Fibroblast of lung (primary cell): ENCODE measurements at regions not wholly inside any gene's neighbourhood (a gene's known extent, or its start where the extent isn't known, plus 50 kb on each side); places are given as distances from the start of the nearest gene placed in this dataset.

Experiments used
- DNase-seq, 2 donors: peaks; one replicate each; pipeline versions ENCODE4 v3.0.0 to v3.0.0-alpha.2; 2010; ENCODE audit warnings: low read depth in 2 of 2
- H2AFZ ChIP-seq: 2 replicates; pipeline ENCODE4 v1.5.1; 2012; ENCODE audit warnings: low read length, control low read depth, inconsistent platforms
- H3K27ac ChIP-seq: 2 replicates; pipeline ENCODE4 v1.5.1; 2011; ENCODE audit warnings: low read length, control low read depth; ENCODE audit not compliant: insufficient read depth
- H3K27me3 ChIP-seq: 2 replicates; pipeline ENCODE4 v1.5.1; 2011; ENCODE audit warnings: mild to moderate bottlenecking, low read length; ENCODE audit not compliant: control insufficient read depth, insufficient read depth
- H3K36me3 ChIP-seq: 2 replicates; pipeline ENCODE4 v1.5.1; 2011; ENCODE audit warnings: low read length; ENCODE audit not compliant: control insufficient read depth, insufficient read depth
- H3K4me1 ChIP-seq: 2 replicates; pipeline ENCODE4 v1.5.1; 2011; ENCODE audit warnings: low read length; ENCODE audit not compliant: control insufficient read depth, insufficient read depth; ENCODE audit errors: extremely low read depth
- H3K4me2 ChIP-seq: 2 replicates; pipeline ENCODE4 v1.5.1; 2011; ENCODE audit warnings: low read length, control low read depth; ENCODE audit not compliant: insufficient read depth; ENCODE audit errors: extremely low read depth
- H3K4me3 ChIP-seq, 4 experiments: fragments of 200-600 bp in 1 of 4; sonication (generic) in 1 of 4; replicated peaks in 1 of 4; 2 replicates each; pipeline ENCODE4 v1.5.1; 2011 to 2016; ENCODE audit warnings: low read length in 4 of 4, low read depth in 3 of 4, mild to moderate bottlenecking in 3 of 4, control low read depth in 2 of 4, inconsistent platforms in 1 of 4, mixed read lengths in 1 of 4; ENCODE audit not compliant: insufficient read depth in 1 of 4; ENCODE audit errors: control extremely low read depth in 1 of 4
- H3K79me2 ChIP-seq: 2 replicates; pipeline ENCODE4 v1.5.1; 2012; ENCODE audit warnings: mild to moderate bottlenecking, low read length, inconsistent platforms; ENCODE audit not compliant: control insufficient read depth, insufficient read depth
- H3K9ac ChIP-seq: 2 replicates; pipeline ENCODE4 v1.5.1; 2011; ENCODE audit warnings: mild to moderate bottlenecking, low read length, control low read depth; ENCODE audit not compliant: insufficient read depth
- H3K9me3 ChIP-seq: 2 replicates; pipeline ENCODE4 v1.5.1; 2012; ENCODE audit warnings: low read depth, low read length; ENCODE audit not compliant: control insufficient read depth, insufficient read depth
- H4K20me1 ChIP-seq: 2 replicates; pipeline ENCODE4 v1.5.1; 2011; ENCODE audit warnings: low read length; ENCODE audit not compliant: control insufficient read depth, insufficient read depth; ENCODE audit errors: extremely low read depth
- CTCF ChIP-seq, 2 donors: IDR thresholded peaks in 1 of 2; conservative IDR thresholded peaks in 1 of 2; 1 replicate in 1 of 2; 2 replicates in 1 of 2; pipeline ENCODE4 v1.5.1; 2011 to 2012; ENCODE audit warnings: low read length in 2 of 2, control low read depth in 1 of 2, inconsistent platforms in 1 of 2, low read depth in 1 of 2, mild to moderate bottlenecking in 1 of 2
- EZH2 ChIP-seq: IDR thresholded peaks from 2 replicates; pipeline ENCODE4 v1.5.1; 2012; ENCODE audit warnings: low read length, control low read depth, mild to moderate bottlenecking; ENCODE audit errors: missing control alignments

DNA sequence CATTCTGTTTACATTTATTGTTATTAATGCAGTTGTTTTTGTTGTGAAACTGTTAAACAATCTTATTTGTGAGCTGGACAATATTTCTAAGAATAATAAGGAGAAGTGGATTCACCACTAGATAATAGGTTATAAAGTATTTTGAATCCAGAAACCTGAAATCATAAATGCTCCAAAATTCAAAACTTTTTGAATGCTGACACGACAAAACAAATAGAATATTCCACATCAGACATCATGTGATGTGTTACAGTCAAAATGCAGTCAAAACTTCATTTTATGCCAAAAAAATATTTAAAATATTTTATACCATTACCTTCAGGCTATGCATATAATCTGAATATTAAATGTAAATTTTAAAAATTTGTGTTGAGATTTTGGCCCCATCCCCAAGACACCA, 1321.4 kb downstream of the SLITRK1 start:
- no peak overlapping the region for H2AFZ ChIP-seq
- TF ChIP-seq CTCF (conservative IDR thresholded peaks at IDR 0.05 in 1 of 2, IDR thresholded peaks at IDR 0.05 in 1 of 2; ENCODE audit: low read depth in 1 of 2, low read length in 2 of 2) (no peak), EZH2 (no peak)
- DNase-seq: no peak
- no peak overlapping the region for H3K9ac ChIP-seq
- H3K4me3 ChIP-seq: no peak overlapping the region
- no peaks in the 10 kb centered on the region for H3K79me2 ChIP-seq
- no peak overlapping the region for H3K4me2 ChIP-seq
- no peaks in the 10 kb centered on the region for H4K20me1 ChIP-seq
- H3K27ac ChIP-seq: no peak overlapping the region
- H3K27me3 ChIP-seq: no peaks in the 10 kb centered on the region
- H3K4me1 ChIP-seq: no peaks in the 10 kb centered on the region
- no peaks in the 10 kb centered on the region for H3K36me3 ChIP-seq
- H3K9me3 ChIP-seq: no peaks in the 10 kb centered on the region

GRCh38 chr13:82522872-82523271, 1359.4 kb downstream of the SLITRK1 start:
- no peak overlapping the region for H3K4me2 ChIP-seq
- H4K20me1 ChIP-seq: no peaks in the 10 kb centered on the region
- no peak overlapping the region for H3K9ac ChIP-seq
- no peak for DNase-seq
- H3K27me3 ChIP-seq: no peaks in the 10 kb centered on the region
- H3K36me3 ChIP-seq: no peaks in the 10 kb centered on the region
- H3K4me3 ChIP-seq: no peak overlapping the region
- no peak for TF ChIP-seq CTCF (conservative IDR thresholded peaks at IDR 0.05 in 1 of 2, IDR thresholded peaks at IDR 0.05 in 1 of 2; ENCODE audit: low read depth in 1 of 2, low read length in 2 of 2)
- no peak for TF ChIP-seq EZH2
- no peaks in the 10 kb centered on the region for H3K79me2 ChIP-seq
- no peaks in the 10 kb centered on the region for H3K9me3 ChIP-seq
- H2AFZ ChIP-seq: no peak overlapping the region
- no peak overlapping the region for H3K27ac ChIP-seq
- no peaks in the 10 kb centered on the region for H3K4me1 ChIP-seq

DNA sequence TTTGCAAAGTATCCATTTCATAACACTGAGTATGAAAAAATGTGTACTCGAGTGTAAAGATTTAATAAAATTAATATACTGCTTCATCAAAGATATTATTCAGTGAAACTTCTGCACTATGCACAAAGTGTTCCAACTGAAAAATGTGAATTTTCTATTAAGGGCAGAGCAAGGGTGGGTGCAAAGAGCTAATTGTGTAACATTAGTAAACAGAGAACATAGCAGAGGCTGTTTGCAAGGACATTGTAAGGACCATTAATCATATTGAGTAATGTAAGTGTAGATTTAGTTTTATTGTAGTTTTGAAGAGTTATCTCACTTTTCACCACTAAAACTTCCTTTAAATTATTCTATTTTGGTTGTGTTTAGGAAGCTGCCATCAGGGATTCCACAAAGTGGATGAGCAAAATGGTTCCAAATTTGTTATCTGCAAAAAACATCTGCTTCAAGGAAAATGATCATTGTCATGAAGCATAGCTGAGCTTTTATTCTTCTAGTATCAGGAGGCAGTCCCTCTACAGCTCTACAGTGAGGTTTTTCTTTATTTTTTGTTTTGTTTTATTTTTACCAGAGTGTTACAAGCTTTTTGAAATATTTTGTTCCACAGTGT, 1375.4 kb downstream of the SLITRK1 start:
- Histone ChIP-seq H2AFZ (no peak overlapping the region), H3K36me3 (no peaks in the 10 kb centered on the region)
- no peak for TF ChIP-seq CTCF (conservative IDR thresholded peaks at IDR 0.05 in 1 of 2, IDR thresholded peaks at IDR 0.05 in 1 of 2; ENCODE audit: low read depth in 1 of 2, low read length in 2 of 2)
- TF ChIP-seq EZH2: no peak

More for the DNA sequence above, 1375.4 kb downstream of the SLITRK1 start:
- no peak overlapping the region for H3K4me3 ChIP-seq
- no peak overlapping the region for H3K27ac ChIP-seq
- H3K27me3 ChIP-seq: no peaks in the 10 kb centered on the region
- no peaks in the 10 kb centered on the region for H3K79me2 ChIP-seq
- no peak overlapping the region for H3K9ac ChIP-seq
- no peak for DNase-seq
- H4K20me1 ChIP-seq: no peaks in the 10 kb centered on the region
- H3K9me3 ChIP-seq: no peaks in the 10 kb centered on the region
- no peak overlapping the region for H3K4me2 ChIP-seq
- H3K4me1 ChIP-seq: no peaks in the 10 kb centered on the region
